ENCODE measurements at regions not wholly inside any gene's neighbourhood (a gene's known extent, or its start where the extent isn't known, plus 50 kb on each side); places are given as distances from the start of the nearest gene placed in this dataset.
"Not testable (repeated sequence)": the region's sequence is repeated elsewhere in the genome, so short reads cannot be mapped to it uniquely, and the experiment has no call there.

- not testable (repeated sequence) for DNase-seq
Observed at GRCh38 chr16:18148132-18148531, 188.4 kb downstream of the NPIPA8 start.

DNA sequence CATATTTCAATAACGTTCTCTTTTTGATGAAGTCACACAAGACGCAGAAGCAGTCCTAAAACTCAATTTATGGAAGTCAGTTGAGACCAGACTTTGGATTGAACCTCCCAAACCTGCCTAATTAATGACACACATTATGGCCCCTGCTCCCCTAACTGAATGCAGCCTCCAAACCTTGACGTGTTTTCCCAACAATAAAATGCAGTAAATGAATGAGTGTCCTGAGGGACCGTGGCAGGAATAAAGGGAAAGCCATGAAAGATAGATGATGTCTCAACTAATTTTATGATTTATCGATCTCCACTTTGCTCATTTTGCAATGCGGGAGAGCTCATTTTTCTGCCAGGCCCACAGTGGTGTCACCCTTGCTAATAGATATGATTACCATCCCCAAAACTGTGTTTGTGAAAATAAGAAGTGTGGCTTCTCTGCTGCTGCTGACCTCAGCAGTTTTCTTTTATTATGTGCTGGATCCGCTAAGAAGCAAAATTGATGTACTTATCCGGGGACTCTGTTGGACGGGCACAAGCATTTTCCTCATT is 189.9 kb downstream of the NPIPA8 start:
- DNase-seq, result not testable (repeated sequence)

DNA sequence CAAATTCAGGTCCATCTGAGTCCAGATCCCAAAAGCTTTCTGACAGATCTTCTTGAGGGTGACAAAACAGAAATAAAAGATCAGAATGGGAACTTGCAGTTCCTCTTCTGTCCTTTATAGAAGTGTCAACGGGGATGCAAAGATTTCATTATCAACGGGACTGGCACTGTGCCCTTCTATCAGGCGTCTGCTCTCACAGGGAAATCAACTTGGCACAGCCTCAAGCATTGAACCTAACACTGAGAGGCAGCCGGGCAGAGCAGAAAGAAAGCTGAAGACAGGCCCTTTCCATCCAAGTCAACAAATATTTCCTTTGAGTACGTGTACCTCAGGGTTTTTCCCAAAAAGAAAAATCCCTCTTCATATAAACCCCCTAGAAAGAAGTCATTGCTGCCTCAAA is 194.5 kb downstream of the NPIPA8 start:
- not testable (repeated sequence) for DNase-seq

DNA sequence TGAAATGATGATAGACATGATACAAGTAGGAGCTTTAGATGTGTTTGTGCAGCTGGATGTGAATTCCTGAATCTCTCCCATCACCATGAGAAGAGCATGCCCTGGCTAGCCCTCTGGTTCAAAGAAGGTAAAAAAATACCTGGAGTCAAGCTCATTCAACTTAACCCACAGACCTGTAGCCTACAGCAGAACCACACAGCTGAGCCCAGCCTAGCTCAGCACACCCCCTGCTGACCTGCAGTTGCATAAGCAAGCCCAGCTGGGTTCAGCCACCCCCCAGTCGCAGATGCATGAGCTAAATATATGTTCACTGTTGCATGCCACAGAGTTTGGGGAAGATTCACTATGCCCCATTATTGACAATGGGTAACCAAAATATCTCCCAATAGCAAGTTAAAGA is 200.2 kb downstream of the NPIPA8 start:
- not testable (repeated sequence) for DNase-seq

- not testable (repeated sequence) for DNase-seq
Observed at GRCh38 chr16:18135024-18135423, 201.5 kb downstream of the NPIPA8 start.

- not testable (repeated sequence) for DNase-seq
Observed at GRCh38 chr16:18131587-18131986, 204.9 kb downstream of the NPIPA8 start.

DNA sequence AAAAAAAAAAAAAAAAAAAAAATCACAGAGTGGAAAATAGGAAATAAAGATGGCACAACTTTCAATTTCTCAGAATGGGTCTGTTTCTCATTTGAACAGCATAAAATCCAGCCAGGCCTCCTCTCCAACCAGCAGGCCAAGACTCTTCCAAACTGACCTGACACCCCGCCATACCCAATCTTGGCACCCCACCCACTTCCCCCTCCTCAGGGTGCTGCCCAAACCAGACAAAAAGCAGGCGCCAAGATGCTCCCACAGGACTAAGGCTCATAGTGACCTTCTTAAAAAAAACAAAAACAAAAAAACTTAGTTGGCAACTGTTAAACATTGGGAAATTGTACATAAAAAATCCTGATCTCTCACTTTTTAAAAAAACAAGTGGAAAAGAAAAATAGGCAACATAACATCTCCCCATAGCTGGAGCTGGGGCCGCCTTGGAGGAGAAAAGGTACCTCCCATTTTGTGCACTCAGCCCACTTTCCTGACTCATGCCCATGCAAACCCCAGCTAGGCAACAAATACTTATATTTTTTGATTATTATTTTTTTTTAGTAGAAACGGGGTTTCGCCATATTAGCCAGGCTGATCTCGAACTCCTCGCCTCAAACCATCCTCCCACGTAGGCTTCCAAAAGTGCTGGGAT is 205.9 kb downstream of the NPIPA8 start:
- DNase-seq, result not testable (repeated sequence)

DNA sequence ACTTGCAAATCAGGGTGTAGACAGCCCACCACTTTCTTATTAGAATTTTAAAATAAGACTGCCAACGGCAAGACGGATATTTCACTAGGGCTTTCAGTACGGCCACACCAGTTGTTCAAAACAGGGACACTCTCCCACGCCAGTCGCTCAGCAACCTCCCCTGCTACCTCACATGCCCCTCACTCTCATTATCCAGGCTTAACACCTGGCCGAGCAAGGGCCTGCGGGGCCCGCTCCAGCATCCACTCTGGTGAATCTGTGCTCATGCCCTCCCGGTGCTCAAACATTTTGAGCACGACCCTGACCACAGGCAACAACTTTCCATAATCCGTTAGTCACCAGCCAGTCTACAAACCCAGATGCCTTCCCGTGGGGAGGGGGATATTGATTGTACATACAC is 209.5 kb downstream of the NPIPA8 start:
- not testable (repeated sequence) for DNase-seq

GRCh38 chr16:18119092-18119491 is 217.4 kb downstream of the NPIPA8 start:
- not testable (repeated sequence) for DNase-seq

- DNase-seq, result not testable (repeated sequence)
Observed at GRCh38 chr16:18118684-18119083, 217.9 kb downstream of the NPIPA8 start.

DNA sequence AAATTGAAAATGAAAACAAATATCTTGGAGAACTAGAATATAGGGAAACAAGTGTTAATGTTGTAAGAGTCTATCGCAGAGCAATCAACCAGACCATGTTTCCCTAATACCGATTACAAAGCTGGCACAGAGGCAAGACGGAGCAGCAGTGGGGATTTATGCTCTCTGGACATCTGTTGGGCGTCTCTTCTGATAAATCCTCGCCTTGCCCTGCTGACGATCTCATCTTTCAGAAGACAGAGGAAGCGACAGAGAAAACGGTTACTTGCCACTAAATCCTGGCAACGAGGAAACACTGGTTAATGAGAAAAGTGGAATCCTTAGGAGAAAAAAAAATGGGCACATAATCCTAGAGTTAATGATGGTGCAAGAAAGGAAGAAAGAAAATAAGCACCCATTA is 218.5 kb downstream of the NPIPA8 start:
- not testable (repeated sequence) for DNase-seq

DNA sequence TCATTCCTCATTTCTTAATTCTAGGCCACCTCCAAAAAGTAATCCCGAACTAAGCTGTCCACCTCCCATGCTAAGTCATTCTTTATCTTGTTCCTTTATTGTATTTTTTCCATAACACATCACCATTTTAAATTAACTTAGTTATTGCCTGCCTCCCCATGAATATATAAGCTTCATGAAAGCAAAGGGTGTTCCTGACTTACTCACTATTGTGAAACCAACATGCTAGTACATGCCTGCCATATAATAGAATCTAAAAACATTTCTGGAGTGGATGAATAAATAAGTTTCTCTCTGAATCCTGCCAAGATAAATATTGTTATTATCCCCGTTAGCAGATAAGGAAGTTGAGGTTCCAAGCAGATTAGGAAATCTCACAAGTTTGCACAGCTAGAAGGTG is 232.1 kb downstream of the NPIPA8 start:
- not testable (repeated sequence) for DNase-seq

DNA sequence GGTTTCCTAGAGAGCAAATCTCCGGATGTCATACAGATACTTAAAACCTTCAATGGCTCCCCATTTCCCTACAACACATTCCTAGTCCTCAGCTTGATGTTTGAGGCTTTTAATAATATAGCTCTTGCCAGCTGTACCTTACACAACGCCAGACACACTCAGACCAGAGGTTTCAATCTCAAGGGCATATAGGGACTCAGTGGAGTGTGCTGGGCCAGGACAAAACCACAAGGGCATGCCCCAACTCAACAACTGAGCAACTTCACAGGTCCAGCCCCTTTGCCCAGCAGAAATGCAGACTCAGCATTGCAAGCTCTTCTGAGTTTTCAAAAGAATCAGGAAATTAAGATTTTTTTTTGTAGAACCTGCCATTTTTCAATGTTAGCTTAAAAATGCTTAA is 235.5 kb downstream of the NPIPA8 start:
- DNase-seq, result not testable (repeated sequence)

GRCh38 chr16:18092605-18093004 is 243.9 kb downstream of the NPIPA8 start:
- DNase-seq, result not testable (repeated sequence)

- not testable (repeated sequence) for DNase-seq
Observed at GRCh38 chr16:18080658-18081363, 255.7 kb downstream of the NPIPA8 start.

GRCh38 chr16:18077910-18078309 is 258.6 kb downstream of the NPIPA8 start:
- not testable (repeated sequence) for DNase-seq

DNA sequence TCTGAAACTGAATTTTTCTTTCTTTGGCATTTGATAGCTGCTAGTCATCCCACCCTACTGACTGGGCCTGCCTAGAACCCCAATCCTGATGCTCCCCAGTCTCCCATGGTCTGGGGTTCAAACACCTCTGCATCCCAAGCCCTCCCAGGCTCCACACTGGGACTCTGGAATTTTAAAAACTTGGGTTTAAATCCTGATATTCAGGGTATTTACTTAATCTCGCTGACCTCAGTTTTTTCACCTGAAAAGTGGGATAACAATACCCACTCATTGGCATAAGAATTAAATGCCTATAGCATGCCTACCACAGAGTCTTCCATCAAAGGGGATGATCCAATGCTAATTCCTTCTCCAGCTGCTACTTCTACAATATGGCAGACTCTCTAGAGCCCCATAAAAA is 264.4 kb downstream of the NPIPA8 start:
- DNase-seq, result no peak

DNA sequence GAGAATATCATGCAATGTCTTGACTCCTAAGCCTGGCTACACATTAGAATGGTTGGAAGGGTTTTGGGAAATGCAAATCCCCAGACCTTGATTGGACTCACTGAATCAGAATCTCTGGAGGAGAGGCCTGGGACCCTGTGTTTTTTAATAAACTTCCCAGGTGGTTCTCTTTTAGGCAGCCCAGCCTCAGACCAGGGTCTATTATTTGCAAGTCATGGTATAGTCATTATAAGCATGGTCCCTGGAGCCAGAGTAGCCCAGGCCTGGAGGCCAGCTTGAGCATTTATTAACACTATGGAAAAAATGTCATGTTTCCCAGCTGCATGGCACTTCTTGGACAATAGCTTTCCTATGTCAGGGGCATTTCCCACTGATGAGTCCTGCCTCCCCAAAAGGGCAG is 266.9 kb downstream of the NPIPA8 start:
- DNase-seq, result no peak

DNA sequence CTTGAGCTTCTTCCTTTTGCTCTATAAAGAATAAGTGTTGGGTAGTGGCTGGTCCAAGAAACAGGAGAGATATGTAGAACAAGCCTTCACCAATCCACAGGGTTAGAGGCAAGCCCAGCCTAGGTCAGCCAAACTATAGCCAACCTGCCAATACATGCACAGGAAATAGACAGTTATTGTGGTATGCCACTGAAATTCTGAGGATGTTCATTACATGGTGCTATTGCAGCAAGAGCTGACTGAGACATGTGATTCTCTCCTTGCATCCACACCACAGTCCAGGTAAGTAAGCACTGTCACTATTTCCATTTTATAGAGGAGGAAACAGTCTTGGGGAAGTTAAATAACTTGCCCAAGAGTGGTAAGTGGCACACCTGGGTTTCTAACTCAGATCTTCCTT is 268.1 kb downstream of the NPIPA8 start:
- no peak for DNase-seq

- DNase-seq, result no peak
Observed at GRCh38 chr16:18062713-18063112, 273.8 kb downstream of the NPIPA8 start.

GRCh38 chr16:18060351-18060750 is 276.2 kb downstream of the NPIPA8 start:
- DNase-seq, result no peak

GRCh38 chr16:18059577-18059976 is 277.0 kb downstream of the NPIPA8 start:
- no peak for DNase-seq

DNA sequence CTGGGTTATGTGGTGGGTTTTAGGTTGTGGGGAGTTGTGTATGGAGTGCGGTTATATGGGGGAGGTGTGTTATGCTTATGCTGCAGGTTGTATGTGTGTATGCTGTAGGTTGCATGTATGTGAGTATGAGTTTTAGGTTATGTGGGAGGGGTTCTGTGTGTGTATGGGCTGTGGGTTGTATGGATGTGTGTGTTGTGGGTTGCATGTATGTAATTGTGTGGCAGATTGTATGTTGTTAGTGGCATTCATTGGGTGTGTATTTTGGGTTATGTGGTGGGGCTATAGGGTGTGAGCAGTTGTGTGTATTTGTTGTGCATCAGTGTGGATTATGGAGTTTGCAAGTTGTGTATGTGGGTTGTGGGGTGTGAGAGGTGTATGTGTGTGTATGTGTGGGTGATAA is 277.4 kb downstream of the NPIPA8 start:
- no peak for DNase-seq

- DNase-seq, result no peak
Observed at GRCh38 chr16:18055411-18055916, 281.1 kb downstream of the NPIPA8 start.

Data from fibroblast of skin of right quadriceps (primary cell).